Fibroblast of lung (primary cell): ENCODE measurements at regions not wholly inside any gene's neighbourhood (a gene's known extent, or its start where the extent isn't known, plus 50 kb on each side); places are given as distances from the start of the nearest gene placed in this dataset.

Source experiments
- DNase-seq, 2 donors: peaks; one replicate each; pipeline versions ENCODE4 v3.0.0 to v3.0.0-alpha.2; 2010; ENCODE audit warnings: low read depth in 2 of 2
- H2AFZ ChIP-seq: 2 replicates; pipeline ENCODE4 v1.5.1; 2012; ENCODE audit warnings: low read length, control low read depth, inconsistent platforms
- H3K27ac ChIP-seq: 2 replicates; pipeline ENCODE4 v1.5.1; 2011; ENCODE audit warnings: low read length, control low read depth; ENCODE audit not compliant: insufficient read depth
- H3K27me3 ChIP-seq: 2 replicates; pipeline ENCODE4 v1.5.1; 2011; ENCODE audit warnings: mild to moderate bottlenecking, low read length; ENCODE audit not compliant: control insufficient read depth, insufficient read depth
- H3K36me3 ChIP-seq: 2 replicates; pipeline ENCODE4 v1.5.1; 2011; ENCODE audit warnings: low read length; ENCODE audit not compliant: control insufficient read depth, insufficient read depth
- H3K4me1 ChIP-seq: 2 replicates; pipeline ENCODE4 v1.5.1; 2011; ENCODE audit warnings: low read length; ENCODE audit not compliant: control insufficient read depth, insufficient read depth; ENCODE audit errors: extremely low read depth
- H3K4me2 ChIP-seq: 2 replicates; pipeline ENCODE4 v1.5.1; 2011; ENCODE audit warnings: low read length, control low read depth; ENCODE audit not compliant: insufficient read depth; ENCODE audit errors: extremely low read depth
- H3K4me3 ChIP-seq, 4 experiments: fragments of 200-600 bp in 1 of 4; sonication (generic) in 1 of 4; replicated peaks in 1 of 4; 2 replicates each; pipeline ENCODE4 v1.5.1; 2011 to 2016; ENCODE audit warnings: low read length in 4 of 4, low read depth in 3 of 4, mild to moderate bottlenecking in 3 of 4, control low read depth in 2 of 4, inconsistent platforms in 1 of 4, mixed read lengths in 1 of 4; ENCODE audit not compliant: insufficient read depth in 1 of 4; ENCODE audit errors: control extremely low read depth in 1 of 4
- H3K79me2 ChIP-seq: 2 replicates; pipeline ENCODE4 v1.5.1; 2012; ENCODE audit warnings: mild to moderate bottlenecking, low read length, inconsistent platforms; ENCODE audit not compliant: control insufficient read depth, insufficient read depth
- H3K9ac ChIP-seq: 2 replicates; pipeline ENCODE4 v1.5.1; 2011; ENCODE audit warnings: mild to moderate bottlenecking, low read length, control low read depth; ENCODE audit not compliant: insufficient read depth
- H3K9me3 ChIP-seq: 2 replicates; pipeline ENCODE4 v1.5.1; 2012; ENCODE audit warnings: low read depth, low read length; ENCODE audit not compliant: control insufficient read depth, insufficient read depth
- H4K20me1 ChIP-seq: 2 replicates; pipeline ENCODE4 v1.5.1; 2011; ENCODE audit warnings: low read length; ENCODE audit not compliant: control insufficient read depth, insufficient read depth; ENCODE audit errors: extremely low read depth
- EZH2 ChIP-seq: IDR thresholded peaks from 2 replicates; pipeline ENCODE4 v1.5.1; 2012; ENCODE audit warnings: low read length, control low read depth, mild to moderate bottlenecking; ENCODE audit errors: missing control alignments
- TF ChIP-seq, protein P1 (sequence below), 2 donors: IDR thresholded peaks in 1 of 2; conservative IDR thresholded peaks in 1 of 2; 1 replicate in 1 of 2; 2 replicates in 1 of 2; pipeline ENCODE4 v1.5.1; 2011 to 2012; ENCODE audit warnings: low read length in 2 of 2, control low read depth in 1 of 2, inconsistent platforms in 1 of 2, low read depth in 1 of 2, mild to moderate bottlenecking in 1 of 2

DNA sequence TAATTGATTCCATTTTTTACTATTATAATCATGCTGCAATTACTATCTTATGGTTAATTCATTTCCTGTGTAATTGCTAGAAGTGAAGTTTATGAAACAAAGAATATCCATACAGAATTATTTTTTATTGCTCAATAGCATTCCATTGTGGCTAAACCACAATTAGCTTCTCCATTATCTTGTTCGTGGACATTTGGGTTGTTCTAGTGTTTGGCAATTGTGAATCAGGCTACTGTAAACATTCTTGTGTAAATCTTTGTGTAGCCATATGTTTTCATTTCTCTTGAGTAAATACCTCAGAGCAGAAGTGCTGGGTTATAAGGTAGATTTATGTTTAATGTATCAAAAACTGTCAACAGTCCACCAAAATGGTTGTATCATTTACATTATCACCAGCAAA is 341.1 kb downstream of the MAT2B start:
- Histone ChIP-seq H3K79me2 (no peaks in the 10 kb centered on the region), H3K27ac (no peak overlapping the region), H3K4me2 (no peak overlapping the region), H2AFZ (no peak overlapping the region), H3K27me3 (no peaks in the 10 kb centered on the region), H3K4me1 (no peaks in the 10 kb centered on the region), H3K4me3 (no peak overlapping the region), H3K36me3 (no peaks in the 10 kb centered on the region), H3K9me3 (no peaks in the 10 kb centered on the region), H3K9ac (no peak overlapping the region), H4K20me1 (no peaks in the 10 kb centered on the region)
- DNase-seq, result peak; percentile 49 to 87
- TF ChIP-seq, protein P1, sequence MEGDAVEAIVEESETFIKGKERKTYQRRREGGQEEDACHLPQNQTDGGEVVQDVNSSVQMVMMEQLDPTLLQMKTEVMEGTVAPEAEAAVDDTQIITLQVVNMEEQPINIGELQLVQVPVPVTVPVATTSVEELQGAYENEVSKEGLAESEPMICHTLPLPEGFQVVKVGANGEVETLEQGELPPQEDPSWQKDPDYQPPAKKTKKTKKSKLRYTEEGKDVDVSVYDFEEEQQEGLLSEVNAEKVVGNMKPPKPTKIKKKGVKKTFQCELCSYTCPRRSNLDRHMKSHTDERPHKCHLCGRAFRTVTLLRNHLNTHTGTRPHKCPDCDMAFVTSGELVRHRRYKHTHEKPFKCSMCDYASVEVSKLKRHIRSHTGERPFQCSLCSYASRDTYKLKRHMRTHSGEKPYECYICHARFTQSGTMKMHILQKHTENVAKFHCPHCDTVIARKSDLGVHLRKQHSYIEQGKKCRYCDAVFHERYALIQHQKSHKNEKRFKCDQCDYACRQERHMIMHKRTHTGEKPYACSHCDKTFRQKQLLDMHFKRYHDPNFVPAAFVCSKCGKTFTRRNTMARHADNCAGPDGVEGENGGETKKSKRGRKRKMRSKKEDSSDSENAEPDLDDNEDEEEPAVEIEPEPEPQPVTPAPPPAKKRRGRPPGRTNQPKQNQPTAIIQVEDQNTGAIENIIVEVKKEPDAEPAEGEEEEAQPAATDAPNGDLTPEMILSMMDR (conservative IDR thresholded peaks at IDR 0.05 in 1 of 2, IDR thresholded peaks at IDR 0.05 in 1 of 2; ENCODE audit: low read depth in 1 of 2, low read length in 2 of 2), result no peak
- TF ChIP-seq EZH2, result no peak

DNA sequence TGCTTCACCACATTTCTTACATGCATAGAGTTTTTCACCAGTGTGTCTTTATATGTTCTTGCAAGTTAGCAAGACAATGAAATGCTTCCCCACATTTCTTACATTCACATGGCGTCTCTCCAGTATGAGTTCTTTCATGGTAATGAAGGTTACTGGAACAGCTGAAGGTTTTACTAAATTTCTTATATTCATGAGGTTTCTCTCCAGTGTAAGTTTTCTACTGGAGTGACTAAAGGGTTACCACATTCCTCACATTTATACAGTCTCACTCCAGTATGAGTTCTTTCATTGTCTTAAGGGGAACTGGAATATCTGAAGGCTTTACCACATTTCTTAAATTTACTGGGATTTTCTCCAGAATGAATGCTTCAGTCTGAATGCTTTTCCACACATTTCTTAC is 350.3 kb downstream of the MAT2B start:
- H3K4me1 ChIP-seq, result no peaks in the 10 kb centered on the region
- H3K4me3 ChIP-seq, result no peak overlapping the region
- H3K9ac ChIP-seq, result no peak overlapping the region
- no peaks in the 10 kb centered on the region for H4K20me1 ChIP-seq
- H2AFZ ChIP-seq, result no peak overlapping the region
- no peak overlapping the region for H3K4me2 ChIP-seq
- H3K27me3 ChIP-seq, result no peaks in the 10 kb centered on the region
- TF ChIP-seq, protein P1 (conservative IDR thresholded peaks at IDR 0.05 in 1 of 2, IDR thresholded peaks at IDR 0.05 in 1 of 2; ENCODE audit: low read depth in 1 of 2, low read length in 2 of 2), result no peak
- no peak for TF ChIP-seq EZH2
- no peaks in the 10 kb centered on the region for H3K79me2 ChIP-seq
- no peak for DNase-seq
- H3K36me3 ChIP-seq, result no peaks in the 10 kb centered on the region
- H3K27ac ChIP-seq, result no peak overlapping the region
- H3K9me3 ChIP-seq, result no peaks in the 10 kb centered on the region

DNA sequence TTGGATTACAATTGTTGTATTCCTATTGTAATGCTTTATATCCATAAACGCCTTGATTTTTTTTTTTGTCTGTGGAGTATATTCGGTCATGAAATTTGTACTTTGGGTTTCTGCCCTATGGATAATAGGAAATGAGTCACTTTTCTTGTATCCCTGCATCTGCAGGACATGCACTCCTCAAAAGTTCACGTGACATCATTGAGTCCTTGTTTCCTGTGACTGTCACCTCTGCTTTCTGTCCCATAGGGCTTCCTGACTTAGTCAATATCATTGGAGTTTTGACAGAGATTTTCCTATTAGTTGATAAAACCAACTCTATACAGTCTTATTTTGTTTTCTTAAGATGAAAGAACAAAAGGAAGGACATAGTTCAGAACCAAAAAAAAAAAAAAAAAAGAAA is 356.3 kb downstream of the MAT2B start:
- Histone ChIP-seq H3K27ac (no peak overlapping the region), H3K4me2 (no peak overlapping the region), H3K36me3 (no peaks in the 10 kb centered on the region), H3K9me3 (no peaks in the 10 kb centered on the region), H3K4me1 (no peaks in the 10 kb centered on the region), H3K4me3 (no peak overlapping the region), H3K79me2 (no peaks in the 10 kb centered on the region), H2AFZ (no peak overlapping the region), H3K27me3 (no peaks in the 10 kb centered on the region), H4K20me1 (no peaks in the 10 kb centered on the region), H3K9ac (no peak overlapping the region)
- TF ChIP-seq, protein P1 (conservative IDR thresholded peaks at IDR 0.05 in 1 of 2, IDR thresholded peaks at IDR 0.05 in 1 of 2; ENCODE audit: low read depth in 1 of 2, low read length in 2 of 2), result no peak
- no peak for TF ChIP-seq EZH2
- DNase-seq, result no peak
